ENCODE measurements at regions not wholly inside any gene's neighbourhood (a gene's known extent, or its start where the extent isn't known, plus 50 kb on each side); places are given as distances from the start of the nearest gene placed in this dataset.

GRCh38 chr6:140966676-140967075 is 1166.0 kb upstream of the GJE1 start:
- no peak for TF ChIP-seq CTCF (IDR thresholded peaks at IDR 0.05; ENCODE audit: insufficient read depth, low read depth, low read length)
- TF ChIP-seq EZH2 (IDR thresholded peaks at IDR 0.05; ENCODE audit: insufficient read depth, low read length), result no peak
